ENCODE measurements at regions not wholly inside any gene's neighbourhood (a gene's known extent, or its start where the extent isn't known, plus 50 kb on each side); places are given as distances from the start of the nearest gene placed in this dataset.

DNA sequence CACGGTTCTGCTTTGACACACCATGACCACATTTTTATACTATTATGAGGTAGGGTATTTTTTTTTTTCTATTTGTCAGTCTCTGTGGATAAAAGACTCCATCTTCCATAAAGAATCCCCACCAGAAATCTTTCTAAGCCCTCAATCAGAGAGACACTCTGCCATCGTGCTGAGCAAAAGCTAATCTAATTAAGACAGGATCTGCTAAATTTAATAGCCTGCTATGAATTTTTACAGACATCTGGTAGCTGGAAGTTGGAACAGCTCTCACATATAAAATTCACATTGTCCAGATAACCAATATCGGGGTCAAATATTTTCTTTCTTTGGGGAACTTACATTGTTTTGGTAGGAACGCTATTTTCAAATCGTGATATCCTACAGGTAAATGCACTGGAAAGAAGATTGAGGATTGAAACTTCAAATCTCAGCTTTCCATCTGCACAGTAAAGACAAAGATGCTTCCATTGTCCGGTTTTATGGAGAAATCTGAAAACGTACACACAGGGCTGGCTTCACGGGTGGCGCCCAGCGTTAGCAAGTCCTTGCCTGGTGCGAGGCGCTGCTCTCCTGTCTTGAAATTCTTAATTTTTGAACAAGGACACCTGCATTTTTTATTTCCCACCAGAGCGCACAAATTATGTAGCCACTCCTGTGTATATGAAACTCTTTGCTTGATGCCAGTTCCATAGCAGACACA is 573.8 kb upstream of the NOX3 start:
- no peaks in the 10 kb centered on the region for H3K27me3 ChIP-seq (ENCODE audit: insufficient read depth)
- H3K79me2 ChIP-seq (replicated peaks; ENCODE audit: insufficient read depth) = no peaks in the 10 kb centered on the region
- H3K4me1 Mint-ChIP-seq = no peaks in the 10 kb centered on the region
- H3K27me3 Mint-ChIP-seq (ENCODE audit: insufficient read depth, low read depth, poor library complexity) = peaks cover 5% of the 10 kb centered on the region
- no peaks in the 10 kb centered on the region for H4K20me1 ChIP-seq (replicated peaks; ENCODE audit: insufficient read depth)
- H3K27ac ChIP-seq (ENCODE audit: low read depth) = no peak overlapping the region
- no peaks in the 10 kb centered on the region for H3K36me3 ChIP-seq (ENCODE audit: insufficient read depth)
- no peak overlapping the region for H3K4me2 ChIP-seq
- H3K9me2 ChIP-seq (ENCODE audit: insufficient read depth) = peaks cover 8% of the 10 kb centered on the region; the same call in 1 of the 2 replicates
- ATAC-seq = no peak
- no peaks in the 10 kb centered on the region for H3F3A ChIP-seq (replicated peaks; ENCODE audit: low read depth)
- no peak overlapping the region for H3K4me3 ChIP-seq
- no peak overlapping the region for H3K4me3 Mint-ChIP-seq
- no peak for TF ChIP-seq JUNB (IDR thresholded peaks at IDR 0.05; ENCODE audit: unreplicated experiment)
- no peak for TF ChIP-seq CREB1 (CRISPR knock-in tag; IDR thresholded peaks at IDR 0.05; ENCODE audit: low read depth)
- TF ChIP-seq NANOG (IDR thresholded peaks at IDR 0.05; ENCODE audit: borderline replicate concordance) = no peak
- TF ChIP-seq STAT1 (IDR thresholded peaks at IDR 0.05; ENCODE audit: unreplicated experiment) = no peak
- no peak for TF ChIP-seq REST (IDR thresholded peaks at IDR 0.05; ENCODE audit: unreplicated experiment)
- no peak for TF ChIP-seq ZNF114 (CRISPR knock-in tag; IDR thresholded peaks at IDR 0.05)
- TF ChIP-seq POLR2AphosphoS5 (IDR thresholded peaks at IDR 0.05; ENCODE audit: low read depth) = no peak
- no peak for TF ChIP-seq ZNF462 (CRISPR knock-in tag; IDR thresholded peaks at IDR 0.05)
- TF ChIP-seq EZH2 (IDR thresholded peaks at IDR 0.05; ENCODE audit: low read depth, unreplicated experiment) = no peak
- TF ChIP-seq ZNF331 (CRISPR knock-in tag; IDR thresholded peaks at IDR 0.05; ENCODE audit: low read depth) = no peak
- TF ChIP-seq CTCF (conservative IDR thresholded peaks at IDR 0.05; ENCODE audit: low read depth in 2 of 2) = no peak
- no peak for TF ChIP-seq ETS1 (IDR thresholded peaks at IDR 0.05)
- no peaks in the 10 kb centered on the region for H3K4me1 ChIP-seq (ENCODE audit: insufficient read depth)
- H3K36me3 Mint-ChIP-seq (ENCODE audit: low read depth) = peaks cover 29% of the 10 kb centered on the region
- H3K9me3 Mint-ChIP-seq = peaks cover 41% of the 10 kb centered on the region
- DNase-seq (ENCODE audit: low spot score) = no peak
- no peak overlapping the region for H2AFZ ChIP-seq
- no peak overlapping the region for H3K27ac Mint-ChIP-seq

All from GM23338 (cell line).